Hepatocyte (in vitro differentiated cells): ENCODE measurements at regions not wholly inside any gene's neighbourhood (a gene's known extent, or its start where the extent isn't known, plus 50 kb on each side); places are given as distances from the start of the nearest gene placed in this dataset.
"Not testable (repeated sequence)": the region's sequence is repeated elsewhere in the genome, so short reads cannot be mapped to it uniquely, and the experiment has no call there.

ENCODE experiments used
- CTCF ChIP-seq: fragments of 200-600 bp; sonication (generic); IDR thresholded peaks from 2 replicates; pipeline ENCODE4 v1.5.1; 2016; ENCODE audit warnings: antibody characterized with exemption, mild to moderate bottlenecking; ENCODE audit not compliant: poor library complexity
- EZH2 ChIP-seq: fragments of 200-600 bp; sonication (generic); IDR thresholded peaks from 2 replicates; pipeline ENCODE4 v1.6.1; 2016; ENCODE audit warnings: antibody characterized with exemption, mild to moderate bottlenecking, borderline replicate concordance
- EZH2phosphoT487 ChIP-seq: fragments of 200-600 bp; sonication (generic); IDR thresholded peaks from one replicate; pipeline ENCODE4 v1.6.1; 2018; ENCODE audit warnings: antibody characterized with exemption, mild to moderate bottlenecking, low read depth, moderate library complexity; ENCODE audit not compliant: unreplicated experiment, severe bottlenecking

- not testable (repeated sequence) for TF ChIP-seq CTCF, EZH2phosphoT487, EZH2
These were observed 71.9 kb downstream of the EBLN1 start for GRCh38 chr10:22145873-22146272.
